Right renal pelvis (tissue), 4 donors: ENCODE measurements at regions not wholly inside any gene's neighbourhood (a gene's known extent, or its start where the extent isn't known, plus 50 kb on each side); places are given as distances from the start of the nearest gene placed in this dataset.

Experiments used
- DNase-seq, 4 donors: peaks; one replicate each; pipeline ENCODE4 v3.0.0-alpha.2; 2013; ENCODE audit warnings: low read depth in 4 of 4, low spot score in 3 of 4, missing footprints in 1 of 4

GRCh38 chr1:80085067-80085466, 1078.5 kb upstream of the ADGRL4 start:
- DNase-seq, result no peak

GRCh38 chr1:80083892-80084291, 1077.4 kb upstream of the ADGRL4 start:
- no peak for DNase-seq

GRCh38 chr1:80076469-80076868, 1069.9 kb upstream of the ADGRL4 start:
- DNase-seq, result no peak

GRCh38 chr1:80075351-80075750, 1068.8 kb upstream of the ADGRL4 start:
- DNase-seq, result no peak

GRCh38 chr1:80072563-80072962, 1066.0 kb upstream of the ADGRL4 start:
- DNase-seq, result no peak

- no peak for DNase-seq
Measured at GRCh38 chr1:80066060-80066459, 1059.5 kb upstream of the ADGRL4 start.

- no peak for DNase-seq
Measured at GRCh38 chr1:80064524-80064923, 1058.0 kb upstream of the ADGRL4 start.

- no peak for DNase-seq
Measured at GRCh38 chr1:80059940-80060339, 1053.4 kb upstream of the ADGRL4 start.

GRCh38 chr1:80056179-80056578, 1049.6 kb upstream of the ADGRL4 start:
- no peak for DNase-seq

- DNase-seq, result peak in 1 of 4 donors; percentile 24
Measured at GRCh38 chr1:80054129-80054528, 1047.6 kb upstream of the ADGRL4 start.

GRCh38 chr1:80053613-80054012, 1047.1 kb upstream of the ADGRL4 start:
- DNase-seq, result no peak

- no peak for DNase-seq
Measured at GRCh38 chr1:80050523-80050922, 1044.0 kb upstream of the ADGRL4 start.

GRCh38 chr1:80050085-80050484, 1043.6 kb upstream of the ADGRL4 start:
- DNase-seq, result no peak

- no peak for DNase-seq
Measured at GRCh38 chr1:80048716-80049115, 1042.2 kb upstream of the ADGRL4 start.

- no peak for DNase-seq
Measured at GRCh38 chr1:80047791-80048190, 1041.3 kb upstream of the ADGRL4 start.

GRCh38 chr1:80044662-80045061, 1038.1 kb upstream of the ADGRL4 start:
- DNase-seq, result no peak

- DNase-seq, result no peak
Measured at GRCh38 chr1:80036690-80037432, 1030.3 kb upstream of the ADGRL4 start.

GRCh38 chr1:80023358-80023757, 1016.8 kb upstream of the ADGRL4 start:
- no peak for DNase-seq

GRCh38 chr1:80021891-80022290, 1015.4 kb upstream of the ADGRL4 start:
- DNase-seq, result no peak

GRCh38 chr1:80018348-80018747, 1011.8 kb upstream of the ADGRL4 start:
- no peak for DNase-seq

- DNase-seq, result no peak
Measured at GRCh38 chr1:80008934-80009333, 1002.4 kb upstream of the ADGRL4 start.

- no peak for DNase-seq
Measured at GRCh38 chr1:80003250-80003649, 996.7 kb upstream of the ADGRL4 start.

- DNase-seq, result no peak
Measured at GRCh38 chr1:79988401-79988800, 981.9 kb upstream of the ADGRL4 start.
